T-helper 1 cell treated with Interleukin-12 subunit alpha and Interleukin-12 subunit beta and Interleukin-4 antibody, amounts not matched to agents 30 ng/mL and 1 ng/mL, for 36 hours (primary cell): ENCODE measurements at regions not wholly inside any gene's neighbourhood (a gene's known extent, or its start where the extent isn't known, plus 50 kb on each side); places are given as distances from the start of the nearest gene placed in this dataset.

ENCODE experiments used
- intact Hi-C: fragments of 100-400 bp; cut with micrococcal nuclease; formaldehyde crosslinking; loops from one replicate; pipeline ENCODE4 v1.15.1; 2024

DNA sequence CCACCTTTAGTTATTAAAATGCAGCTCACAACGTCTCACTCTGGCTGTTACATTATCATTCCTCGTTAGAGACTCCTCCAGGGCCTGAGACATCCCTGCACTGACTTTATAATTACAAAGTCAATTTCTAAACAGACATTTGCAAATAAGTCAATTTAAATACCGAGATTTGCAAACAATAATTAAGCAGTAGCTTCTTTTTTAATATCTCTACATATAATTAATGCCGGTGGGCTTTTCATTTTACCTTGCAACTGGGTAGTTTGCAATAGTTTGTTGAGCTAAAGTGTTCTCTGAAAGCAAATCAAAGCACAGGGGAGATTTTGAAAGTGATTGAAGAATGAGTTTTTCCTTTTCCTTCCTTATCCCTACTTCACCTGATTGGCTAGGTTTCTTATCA lies 154.4 kb downstream of the TLR4 start:
- intact Hi-C loops = no loop called here

DNA sequence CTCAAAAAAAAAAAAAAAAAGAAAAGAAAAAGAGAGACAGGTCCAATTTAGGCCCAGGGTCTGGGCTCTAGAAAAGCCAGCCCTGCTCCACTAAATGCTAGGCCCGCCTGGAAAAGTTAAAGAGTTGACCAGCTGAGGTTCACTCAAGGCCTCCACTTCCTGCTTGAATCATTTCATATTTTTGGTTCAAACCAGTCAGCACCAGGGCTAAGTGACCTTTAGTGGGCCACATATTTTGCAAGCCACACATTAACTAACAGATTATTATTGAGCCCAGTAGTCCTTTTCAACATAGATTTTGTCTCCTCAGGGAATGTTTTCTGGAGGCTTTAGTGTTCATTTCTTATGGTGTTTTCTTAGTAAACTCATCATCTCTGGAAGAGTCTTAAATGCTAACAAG lies 156.6 kb downstream of the TLR4 start:
- intact Hi-C loops = no loop called here

DNA sequence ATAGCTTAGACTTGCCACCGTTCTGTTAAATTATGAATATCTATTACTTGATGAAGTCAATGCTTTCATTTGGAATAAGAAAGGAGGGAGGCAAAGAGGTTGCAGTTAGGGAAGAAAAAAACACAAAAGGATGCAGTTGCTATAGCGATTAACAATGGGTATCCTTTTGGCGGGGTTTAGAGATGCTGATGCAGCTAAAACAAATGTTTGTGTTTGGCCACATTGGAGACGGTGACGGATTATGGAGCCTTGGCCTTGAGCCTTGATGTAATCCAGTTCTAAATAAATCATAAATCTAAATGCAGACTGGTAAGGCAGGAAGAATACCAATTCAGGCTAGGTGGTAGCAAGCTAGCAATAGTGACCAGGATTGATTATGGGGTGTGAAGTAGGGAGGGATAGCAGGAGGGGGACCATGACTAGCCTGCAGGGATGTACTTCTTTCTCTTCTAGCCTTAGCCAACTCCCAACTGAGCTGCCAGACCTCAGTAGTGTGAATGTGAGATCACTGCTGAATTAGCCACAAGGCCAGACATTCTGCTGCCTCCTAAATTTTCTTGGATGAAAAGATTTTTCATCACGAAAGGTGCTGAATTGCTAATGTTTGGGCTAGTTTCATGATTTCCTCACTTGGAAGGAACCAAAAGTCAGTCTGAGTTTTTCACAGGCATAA lies 160.3 kb downstream of the TLR4 start:
- intact Hi-C loops = no loop called here

DNA sequence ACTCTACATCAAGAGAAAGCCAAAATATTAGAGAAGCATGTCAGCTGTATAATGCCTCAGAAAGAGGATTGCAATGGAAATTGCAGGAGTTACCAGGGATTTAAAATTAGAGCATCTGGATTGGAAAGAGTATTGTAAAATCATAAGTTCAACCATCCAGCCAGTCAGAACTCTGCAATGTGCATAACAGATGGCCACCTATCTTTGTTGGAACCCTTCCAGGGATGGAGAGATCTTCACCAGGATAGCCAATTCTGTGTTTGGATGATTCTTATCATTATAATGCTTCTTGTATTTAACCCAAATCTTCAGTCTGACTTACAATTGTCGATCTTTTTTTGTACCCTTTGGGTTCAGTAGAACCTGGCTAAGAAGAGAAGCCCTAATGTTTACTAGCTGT lies 164.4 kb downstream of the TLR4 start:
- intact Hi-C loops = no loop called here

DNA sequence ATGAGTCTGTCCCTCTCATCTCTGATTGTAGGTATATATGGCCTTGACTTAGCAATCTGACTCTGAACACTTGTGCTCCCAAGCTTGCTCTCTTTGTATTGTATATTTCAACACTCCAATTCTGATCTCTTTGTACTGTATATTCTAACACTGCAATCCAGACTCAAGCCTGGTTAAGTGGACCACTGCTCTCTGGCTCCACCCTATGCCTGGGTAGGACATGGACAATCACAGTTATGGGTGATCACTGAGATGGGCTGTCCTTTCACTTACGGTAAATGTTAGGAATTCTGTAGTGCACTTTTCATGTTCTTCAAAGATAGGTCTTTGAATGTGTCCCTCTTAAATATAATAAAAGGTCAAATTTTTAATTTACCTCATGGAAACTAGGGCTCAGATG lies 165.1 kb downstream of the TLR4 start:
- intact Hi-C loops = loop anchor here (1.0 kb wide), 1 partner anchor 86 kb away; no protein-coding TSS in a partner anchor

DNA sequence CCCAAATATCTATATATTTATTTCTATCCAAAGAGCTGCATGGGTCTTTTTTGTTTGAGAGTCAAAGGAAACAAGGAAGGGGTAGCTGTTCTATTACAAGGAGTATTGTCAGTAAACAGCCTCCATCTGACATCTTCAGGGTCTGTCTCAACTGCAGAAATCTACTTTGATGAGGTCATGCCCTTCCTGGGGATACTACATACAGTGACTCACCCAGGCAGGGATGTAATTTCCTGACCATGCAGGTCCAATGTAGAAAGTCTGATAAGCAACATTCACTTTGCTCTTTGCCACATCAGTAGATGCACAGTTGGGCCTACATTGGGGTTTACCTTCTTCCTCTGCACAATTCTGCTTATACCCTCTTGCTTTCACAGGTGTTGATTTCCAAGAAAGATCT lies 165.5 kb downstream of the TLR4 start:
- intact Hi-C loops = loop anchor here (1.0 kb wide), 1 partner anchor 86 kb away; no protein-coding TSS in a partner anchor

DNA sequence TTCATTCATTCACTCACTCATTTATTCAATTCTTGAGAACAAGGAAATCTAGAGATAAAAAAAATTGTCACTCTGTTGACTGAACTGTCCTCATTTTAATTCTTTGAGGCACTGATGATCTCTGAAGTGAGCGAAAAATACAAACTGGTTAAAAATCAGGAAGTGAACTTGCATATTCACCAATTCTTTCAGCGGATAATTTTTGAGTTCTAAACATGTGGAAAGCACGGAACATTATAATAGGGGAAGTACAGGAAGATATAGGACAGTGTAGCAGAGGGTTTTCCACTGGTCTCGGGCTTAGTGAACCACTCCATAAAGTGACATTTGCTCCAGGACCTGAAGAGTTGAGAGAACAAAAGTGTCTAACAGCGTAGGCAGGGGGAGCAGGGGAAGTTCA lies 169.5 kb downstream of the TLR4 start:
- intact Hi-C loops = no loop called here

DNA sequence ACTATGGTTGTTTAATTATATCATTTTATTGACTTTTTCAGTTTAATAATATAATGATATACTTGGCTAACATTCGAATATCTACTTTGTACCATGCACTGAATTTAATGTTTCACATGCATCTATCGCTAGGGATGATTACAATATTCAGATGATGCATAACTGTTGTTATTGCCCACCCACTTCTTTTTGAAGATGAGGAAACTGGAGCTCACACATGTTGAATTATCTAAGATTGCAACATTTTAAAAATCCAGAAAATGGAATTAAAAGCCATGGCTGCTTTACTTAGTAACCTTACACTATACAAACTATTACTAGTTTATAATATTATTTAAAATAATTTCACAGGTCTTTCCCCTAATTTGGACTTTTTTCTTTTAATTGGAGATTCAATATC lies 171.7 kb downstream of the TLR4 start:
- intact Hi-C loops = no loop called here

DNA sequence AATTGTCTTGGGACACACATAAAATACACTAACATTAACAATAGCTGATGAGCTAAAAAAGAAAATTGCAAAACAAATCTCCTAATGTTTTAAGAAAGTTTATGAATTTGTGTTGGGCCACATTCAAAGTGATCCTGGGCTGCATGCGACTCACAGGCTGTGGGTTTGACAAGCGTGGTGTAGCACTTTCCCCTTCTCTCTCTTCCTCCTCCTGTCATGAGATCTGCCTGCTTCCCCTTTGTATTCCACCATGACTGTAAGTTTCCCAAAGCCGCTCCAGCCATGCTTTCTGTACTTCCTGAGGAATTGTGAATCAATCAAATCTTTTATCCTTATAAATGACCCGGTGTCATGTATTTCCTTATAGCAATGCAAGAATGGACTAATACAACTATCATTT lies 178.0 kb downstream of the TLR4 start:
- intact Hi-C loops = no loop called here

DNA sequence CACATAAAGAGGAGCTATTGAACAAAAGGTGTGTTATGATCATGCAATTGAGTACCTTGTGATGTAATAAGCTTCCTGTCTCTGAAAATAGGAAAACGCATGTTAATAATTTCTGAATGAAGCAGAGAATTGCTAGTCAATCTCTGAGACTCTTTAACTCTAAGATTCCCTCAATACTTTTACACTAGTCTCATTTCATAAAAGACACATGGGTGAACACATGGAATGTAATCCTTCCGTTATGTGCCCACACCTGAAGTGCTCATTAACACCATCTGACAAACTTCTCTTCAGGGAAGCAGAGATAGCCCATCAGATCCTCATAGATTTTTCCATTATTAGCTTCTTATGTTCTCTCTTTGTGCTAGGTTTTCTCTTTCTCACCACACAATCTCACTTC lies 182.4 kb downstream of the TLR4 start:
- intact Hi-C loops = no loop called here

DNA sequence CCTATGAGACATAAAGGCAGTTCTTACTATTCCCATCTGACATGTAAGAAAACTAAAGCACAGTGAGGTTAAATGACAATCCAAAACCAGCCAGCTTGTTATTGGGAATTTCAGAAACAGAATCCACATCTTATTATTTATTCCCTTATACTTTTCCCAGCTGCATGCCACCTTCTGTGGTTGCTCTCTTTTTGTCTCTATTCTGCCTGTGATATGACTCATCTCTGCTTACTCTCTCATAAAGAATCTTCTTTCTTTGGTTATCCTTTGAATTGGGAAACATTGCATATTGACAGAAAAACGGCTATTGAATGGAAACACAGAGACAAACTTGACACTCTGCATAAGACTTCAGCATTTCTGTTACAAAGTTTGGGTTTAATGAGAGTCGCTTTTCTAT lies 183.2 kb downstream of the TLR4 start:
- intact Hi-C loops = no loop called here

DNA sequence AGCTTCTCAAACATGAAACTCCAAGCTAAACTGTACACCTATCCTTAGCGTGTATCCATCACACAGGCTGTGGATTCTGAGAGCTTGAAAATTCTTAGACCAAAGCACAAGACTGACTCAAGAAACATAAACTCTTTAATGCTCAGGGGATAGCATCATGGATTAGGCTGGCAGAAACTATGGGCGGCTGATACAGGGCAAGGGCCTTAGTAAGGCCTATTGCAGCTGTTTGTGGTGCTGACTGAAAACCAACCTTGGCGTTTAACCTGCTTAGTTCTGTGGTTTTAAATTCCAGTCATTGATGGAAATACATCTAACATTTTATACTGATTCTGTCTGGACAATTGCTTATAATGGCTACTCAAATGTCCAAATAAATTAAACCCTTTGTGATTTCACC lies 183.7 kb downstream of the TLR4 start:
- intact Hi-C loops = no loop called here

DNA sequence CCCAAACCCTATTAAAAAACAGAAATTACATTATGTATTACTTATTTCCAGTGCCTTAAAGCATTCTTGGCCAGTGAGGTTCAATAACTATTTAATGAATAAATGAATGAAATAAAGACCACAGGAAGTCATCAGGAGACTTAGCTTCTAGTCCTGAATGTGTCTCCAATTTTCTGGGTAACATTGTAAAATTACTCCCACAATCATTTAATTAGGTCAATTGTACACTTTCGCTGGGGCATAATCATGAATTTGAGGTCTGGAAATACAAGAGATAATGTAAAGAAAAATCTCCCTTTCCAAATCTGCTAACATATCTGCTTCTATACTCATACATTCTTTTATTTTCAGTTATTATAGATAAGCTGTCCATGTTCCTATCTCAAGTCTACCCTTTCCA lies 199.2 kb downstream of the TLR4 start:
- intact Hi-C loops = no loop called here

DNA sequence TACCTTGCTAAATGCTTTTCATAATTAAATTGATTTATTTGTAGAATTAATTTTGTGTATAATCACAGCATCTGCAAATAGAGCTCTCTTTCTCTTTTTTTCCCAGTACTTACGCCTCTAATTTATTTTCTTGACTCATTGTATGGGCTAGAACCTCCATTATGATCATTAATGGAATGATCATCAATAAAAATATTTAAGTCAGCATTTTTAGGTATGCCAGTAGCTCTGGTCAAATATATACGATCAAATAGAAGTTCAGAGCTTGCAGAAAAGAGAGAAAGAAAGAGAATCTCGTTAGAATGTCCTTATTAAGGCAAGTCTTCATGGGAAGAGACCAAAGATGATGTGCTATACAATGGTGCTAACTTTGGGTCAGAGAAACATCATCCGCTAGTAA lies 202.6 kb downstream of the TLR4 start:
- intact Hi-C loops = no loop called here

DNA sequence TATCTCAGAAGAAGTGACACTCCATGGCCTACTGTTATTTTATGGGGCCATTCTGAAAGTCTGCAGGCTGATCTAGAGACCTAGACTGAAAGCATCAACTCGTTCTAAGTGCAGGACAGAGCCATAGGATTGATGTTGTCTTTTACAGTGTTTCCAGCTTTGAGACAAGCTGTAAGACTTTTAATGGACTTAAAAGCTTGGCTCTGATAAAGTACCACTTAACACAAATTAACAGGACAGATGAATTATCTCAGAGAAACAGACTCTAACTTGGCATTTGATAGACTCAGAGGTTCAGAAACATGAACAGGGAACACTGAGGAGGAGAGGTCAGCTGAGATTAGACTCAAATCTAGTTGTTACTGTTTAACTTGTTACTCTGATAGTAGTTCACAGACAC lies 203.2 kb downstream of the TLR4 start:
- intact Hi-C loops = no loop called here

DNA sequence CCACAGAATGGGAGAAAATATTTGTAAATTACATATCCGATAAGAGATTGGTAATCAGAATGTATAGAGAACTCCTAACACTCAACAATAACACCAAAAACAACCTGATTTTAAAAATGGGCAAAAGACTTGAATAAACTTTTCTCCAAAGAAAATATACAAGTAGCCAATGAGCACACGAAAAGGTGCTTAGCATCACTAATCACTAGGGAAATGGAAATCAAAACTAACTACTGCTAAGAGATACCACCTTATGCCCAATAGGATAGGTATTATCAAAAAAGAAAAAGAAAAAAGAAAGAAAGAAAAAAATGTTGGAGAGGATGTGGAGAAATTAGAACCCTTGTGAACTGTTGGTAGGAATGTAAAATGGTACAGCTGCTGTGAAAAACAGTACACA lies 212.1 kb downstream of the TLR4 start:
- intact Hi-C loops = no loop called here

DNA sequence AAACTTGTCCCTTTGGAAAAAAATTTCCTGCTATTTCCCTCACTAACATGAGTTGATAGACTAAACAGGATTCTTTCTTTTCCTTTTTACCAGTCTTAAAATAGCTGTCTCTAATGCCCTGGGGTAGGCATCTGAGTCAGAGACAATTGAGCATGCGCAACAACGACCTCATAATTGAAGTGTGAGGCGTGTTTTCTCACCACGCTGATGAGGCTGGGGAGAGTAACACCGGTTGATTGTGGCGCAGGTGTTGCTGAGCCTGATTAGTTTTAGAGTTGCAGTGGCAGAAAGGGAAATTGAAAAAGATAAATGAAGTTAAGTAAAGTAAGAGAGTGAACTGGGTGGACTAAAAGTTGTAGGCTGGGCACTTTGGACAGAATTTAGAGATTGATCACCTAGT lies 213.7 kb downstream of the TLR4 start:
- intact Hi-C loops = no loop called here

DNA sequence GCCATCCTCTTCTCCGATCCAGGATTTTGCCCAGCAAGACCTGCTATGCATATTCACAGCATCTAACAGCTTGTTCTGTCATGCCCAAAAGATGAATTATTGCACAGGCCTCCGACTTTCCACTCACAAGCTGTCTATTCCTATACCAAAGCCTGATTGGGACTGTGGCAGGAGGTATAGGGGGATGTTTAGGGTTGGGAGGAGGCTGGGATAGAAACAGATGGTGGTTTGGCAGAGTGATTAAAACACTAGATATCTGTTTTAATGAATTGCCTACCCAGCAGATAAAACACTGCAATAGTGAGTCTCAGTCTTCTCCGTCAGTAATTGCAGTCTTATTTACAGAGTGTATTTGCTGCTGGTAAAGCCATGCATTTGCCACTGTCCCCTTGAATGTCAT lies 215.3 kb downstream of the TLR4 start:
- intact Hi-C loops = no loop called here

DNA sequence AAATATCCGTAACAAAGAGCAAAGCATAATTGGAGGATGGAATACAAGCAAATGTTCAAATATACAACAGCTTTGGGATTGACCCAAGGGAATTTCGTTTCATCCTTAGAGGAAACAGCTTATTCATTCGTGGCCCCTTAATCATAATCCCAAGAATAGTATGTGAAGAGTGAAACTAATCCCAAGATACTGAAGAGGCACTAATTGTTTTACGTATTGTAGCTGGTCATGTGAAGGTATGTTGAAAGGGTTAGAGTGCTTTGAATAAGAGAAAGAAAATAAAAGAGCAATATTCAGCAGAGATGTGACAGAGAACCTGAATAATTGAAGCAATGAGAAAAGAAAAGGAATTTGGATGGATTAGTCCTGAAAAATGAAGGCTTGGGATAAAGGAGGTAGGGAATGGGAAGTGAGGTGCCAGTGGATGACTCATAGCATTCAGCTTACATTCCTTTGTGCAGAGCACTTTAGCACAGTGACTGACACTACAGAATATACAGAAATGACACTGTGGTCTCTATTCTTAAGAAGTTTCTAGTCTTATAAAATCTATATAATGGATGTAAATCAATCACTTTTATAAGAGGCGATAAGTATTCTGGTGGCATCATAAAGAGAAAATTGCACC lies 221.9 kb downstream of the TLR4 start:
- intact Hi-C loops = no loop called here

DNA sequence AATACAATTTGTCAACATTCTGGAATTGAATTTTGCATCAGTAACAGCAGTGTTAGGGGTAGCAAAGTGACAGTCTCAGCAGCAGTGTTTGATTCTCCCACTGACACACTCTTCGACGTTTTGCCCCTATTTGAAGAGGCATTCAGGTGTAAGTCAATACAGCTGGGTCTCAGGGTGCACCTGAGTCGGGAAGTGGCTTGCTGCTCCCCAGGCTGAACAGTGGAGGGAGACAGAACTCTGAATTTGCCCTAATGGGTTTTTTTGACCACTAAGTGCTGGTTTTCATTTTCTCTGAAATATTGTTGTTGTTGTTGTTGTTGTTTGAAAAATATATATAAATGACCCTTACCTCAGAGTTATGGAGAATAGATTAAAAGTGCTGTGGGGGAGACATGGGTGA lies 223.2 kb downstream of the TLR4 start:
- intact Hi-C loops = no loop called here

DNA sequence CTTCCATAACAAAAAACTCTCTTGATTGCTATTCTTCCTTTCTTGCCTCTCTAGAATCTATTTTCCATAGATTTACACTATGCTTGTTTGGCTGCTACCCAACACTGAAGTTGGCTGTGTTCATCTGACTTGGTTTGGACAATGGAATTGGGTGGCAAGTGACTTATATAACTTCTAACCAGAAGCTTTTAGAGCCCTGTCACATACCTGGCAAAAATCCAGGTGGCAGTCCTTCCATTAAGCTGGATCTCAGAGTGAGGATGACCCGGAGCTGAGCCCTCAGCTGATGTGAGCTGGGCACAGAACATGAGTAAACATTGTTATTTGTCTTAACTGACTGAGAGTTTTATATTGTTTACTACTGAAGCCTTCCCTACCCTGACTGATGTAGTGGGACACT lies 225.7 kb downstream of the TLR4 start:
- intact Hi-C loops = no loop called here

DNA sequence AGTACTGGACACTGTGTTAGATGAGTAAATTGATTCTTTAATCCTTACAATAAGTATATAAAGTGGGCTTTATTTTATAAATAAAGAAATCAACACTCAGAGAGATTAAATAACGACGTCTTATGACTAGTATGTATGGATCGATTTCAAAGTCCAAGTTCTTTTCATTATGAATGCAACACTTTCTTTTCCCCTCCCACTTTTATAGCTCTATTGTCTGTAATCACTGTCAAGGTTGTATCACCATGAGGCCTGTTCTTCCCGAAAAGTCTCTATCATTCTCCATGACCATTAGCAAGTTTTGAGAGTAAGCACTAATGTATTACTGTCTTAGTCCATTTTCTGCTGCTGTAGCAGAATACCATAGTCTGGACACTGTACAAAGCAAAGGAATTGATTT lies 228.4 kb downstream of the TLR4 start:
- intact Hi-C loops = no loop called here
